ENCODE measurements at regions not wholly inside any gene's neighbourhood (a gene's known extent, or its start where the extent isn't known, plus 50 kb on each side); places are given as distances from the start of the nearest gene placed in this dataset.

- no peak for TF ChIP-seq CTCF (IDR thresholded peaks at IDR 0.05)
- no peak for TF ChIP-seq POLR2A (IDR thresholded peaks at IDR 0.05)
These were observed 263.2 kb downstream of the KCNJ3 start for GRCh38 chr2:154961676-154962075.
